ENCODE measurements at regions not wholly inside any gene's neighbourhood (a gene's known extent, or its start where the extent isn't known, plus 50 kb on each side); places are given as distances from the start of the nearest gene placed in this dataset.

DNA sequence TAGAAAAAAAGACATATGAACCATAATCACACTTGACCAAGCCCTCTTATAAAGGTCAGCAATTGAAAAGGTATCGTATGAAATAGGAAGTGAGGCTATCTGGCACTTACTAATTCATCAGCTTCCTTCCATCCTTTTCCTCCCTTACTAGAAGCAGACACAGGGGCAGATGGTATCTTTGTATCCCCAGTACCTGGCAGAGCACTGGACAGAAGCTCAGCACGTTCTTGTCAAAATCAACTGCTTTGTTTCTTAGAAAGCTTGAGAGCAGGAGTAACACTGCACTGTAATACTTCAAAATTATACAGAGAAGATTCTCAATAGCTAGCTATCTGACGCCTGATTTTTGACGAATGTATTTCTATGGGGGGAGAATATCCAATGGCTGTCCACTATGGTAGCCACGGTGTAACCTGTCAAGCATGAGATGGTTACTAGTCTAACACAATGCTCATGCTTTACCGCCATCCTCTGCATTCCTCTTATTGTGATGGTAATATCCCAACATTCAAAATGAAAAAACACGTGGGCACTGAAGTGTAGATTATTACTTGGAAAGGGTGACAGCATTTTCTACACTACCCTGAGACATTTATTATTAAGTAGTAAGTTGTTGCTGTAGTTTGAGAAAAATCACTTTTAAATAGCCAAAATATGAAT is 175.6 kb downstream of the SIPA1L2 start:
- no peak for TF ChIP-seq CTCF (IDR thresholded peaks at IDR 0.05)
- no peak for TF ChIP-seq EZH2phosphoT487 (IDR thresholded peaks at IDR 0.05)
- TF ChIP-seq EZH2 (IDR thresholded peaks at IDR 0.05), result no peak
